ENCODE measurements at regions not wholly inside any gene's neighbourhood (a gene's known extent, or its start where the extent isn't known, plus 50 kb on each side); places are given as distances from the start of the nearest gene placed in this dataset.
"Not testable (repeated sequence)": the region's sequence is repeated elsewhere in the genome, so short reads cannot be mapped to it uniquely, and the experiment has no call there.

GRCh38 chr5:104512063-104512825 lies 949.7 kb upstream of the NUDT12 start:
- peak; percentile 23 for FAIRE-seq

- FAIRE-seq: no peak
Measured at GRCh38 chr5:104498281-104498680, 935.7 kb upstream of the NUDT12 start.

GRCh38 chr5:104494083-104494482 lies 931.5 kb upstream of the NUDT12 start:
- FAIRE-seq: no peak

- FAIRE-seq: no peak
Measured at GRCh38 chr5:104472811-104473210, 910.2 kb upstream of the NUDT12 start.

- FAIRE-seq: no peak
Measured at GRCh38 chr5:104456122-104456521, 893.5 kb upstream of the NUDT12 start.

- no peak for FAIRE-seq
Measured at GRCh38 chr5:104452550-104452949, 890.0 kb upstream of the NUDT12 start.

- FAIRE-seq: not testable (repeated sequence)
Measured at GRCh38 chr5:104451911-104452310, 889.3 kb upstream of the NUDT12 start.

- no peak for FAIRE-seq
Measured at GRCh38 chr5:104444656-104445055, 882.1 kb upstream of the NUDT12 start.

GRCh38 chr5:104443706-104444105 lies 881.1 kb upstream of the NUDT12 start:
- no peak for FAIRE-seq

GRCh38 chr5:104431981-104432380 lies 869.4 kb upstream of the NUDT12 start:
- FAIRE-seq: no peak

GRCh38 chr5:104431002-104431620 lies 868.5 kb upstream of the NUDT12 start:
- FAIRE-seq: no peak

- FAIRE-seq: no peak
Measured at GRCh38 chr5:104429911-104430310, 867.3 kb upstream of the NUDT12 start.

- no peak for FAIRE-seq
Measured at GRCh38 chr5:104421431-104421830, 858.8 kb upstream of the NUDT12 start.

- FAIRE-seq: no peak
Measured at GRCh38 chr5:104418056-104418455, 855.5 kb upstream of the NUDT12 start.

- peak; percentile 50 for FAIRE-seq
Measured at GRCh38 chr5:104412649-104413240, 850.2 kb upstream of the NUDT12 start.

- FAIRE-seq: no peak
Measured at GRCh38 chr5:104400941-104401340, 838.4 kb upstream of the NUDT12 start.

GRCh38 chr5:104385906-104386305 lies 823.3 kb upstream of the NUDT12 start:
- no peak for FAIRE-seq

- no peak for FAIRE-seq
Measured at GRCh38 chr5:104375345-104375744, 812.8 kb upstream of the NUDT12 start.

GRCh38 chr5:104372796-104373195 lies 810.2 kb upstream of the NUDT12 start:
- no peak for FAIRE-seq

- no peak for FAIRE-seq
Measured at GRCh38 chr5:104372376-104372775, 809.8 kb upstream of the NUDT12 start.

- FAIRE-seq: no peak
Measured at GRCh38 chr5:104370523-104370922, 807.9 kb upstream of the NUDT12 start.

GRCh38 chr5:104367978-104368377 lies 805.4 kb upstream of the NUDT12 start:
- FAIRE-seq: no peak

GRCh38 chr5:104363567-104363966 lies 801.0 kb upstream of the NUDT12 start:
- FAIRE-seq: no peak

GRCh38 chr5:104361932-104362331 lies 799.3 kb upstream of the NUDT12 start:
- FAIRE-seq: no peak

All from G401.6 (cell line).